ENCODE measurements at regions not wholly inside any gene's neighbourhood (a gene's known extent, or its start where the extent isn't known, plus 50 kb on each side); places are given as distances from the start of the nearest gene placed in this dataset.

- Histone ChIP-seq H3K9me3 (ENCODE audit: insufficient read depth, low read depth, low read length) (no peaks in the 10 kb centered on the region), H3K14ac (ENCODE audit: low read length) (no peak overlapping the region)
- WGBS (ENCODE audit: extremely low coverage, insufficient coverage, insufficient read length) = no CpG with 5 or more reads among the region's 2 CpGs
These were observed 877.2 kb upstream of the PCDH20 start for GRCh38 chr13:62292714-62293480.

DNA sequence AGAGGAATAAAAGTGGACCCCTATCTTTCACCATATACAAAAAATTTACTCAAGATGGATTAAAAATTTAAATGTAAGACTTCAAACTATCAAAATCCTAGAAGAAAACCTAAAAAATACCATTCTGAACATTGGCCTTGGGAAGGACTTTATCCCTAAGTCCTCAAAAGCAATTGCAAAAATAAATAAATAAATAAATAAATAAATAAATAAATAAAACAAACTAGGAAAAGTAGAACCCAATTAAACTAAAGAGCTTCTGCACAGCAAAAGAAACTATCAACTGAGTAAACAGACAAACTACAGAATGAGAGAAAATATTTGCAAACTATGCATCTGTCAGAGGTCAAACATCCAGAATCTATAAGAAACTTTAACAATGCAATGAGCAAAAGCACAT, 874.9 kb upstream of the PCDH20 start:
- Histone ChIP-seq H2AFZ (ENCODE audit: insufficient read depth, low read length, poor library complexity) (no peak overlapping the region), H3K4ac (ENCODE audit: low read depth, low read length) (no peak overlapping the region), H3K9me3 (ENCODE audit: insufficient read depth, low read depth, low read length) (no peaks in the 10 kb centered on the region), H2BK120ac (ENCODE audit: insufficient read depth, low read length, poor library complexity) (no peak overlapping the region), H3K79me2 (ENCODE audit: control insufficient read depth, insufficient read depth, low read length, poor library complexity) (no peaks in the 10 kb centered on the region), H3K79me1 (ENCODE audit: low read length) (no peaks in the 10 kb centered on the region), H3K18ac (ENCODE audit: low read length) (no peak overlapping the region), H3K9ac (ENCODE audit: low read length) (no peak overlapping the region), H3K4me1 (ENCODE audit: control insufficient read depth in 1 of 2, insufficient read depth in 2 of 2, low read length in 2 of 2) (no peaks in the 10 kb centered on the region), H3K23ac (ENCODE audit: low read length) (no peak overlapping the region), H2AK5ac (ENCODE audit: low read length) (no peak overlapping the region), H2BK12ac (ENCODE audit: low read length) (no peak overlapping the region), H3K4me3 (ENCODE audit: low read depth, low read length) (no peak overlapping the region), H2BK5ac (ENCODE audit: low read depth, low read length, poor library complexity) (no peak overlapping the region), H3K36me3 (ENCODE audit: control insufficient read depth in 1 of 2, insufficient read depth in 2 of 2, low read length in 2 of 2) (no peaks in the 10 kb centered on the region), H3K27ac (ENCODE audit: low read depth, low read length) (no peak overlapping the region), H4K8ac (ENCODE audit: low read depth, low read length) (no peak overlapping the region), H4K91ac (ENCODE audit: low read depth, low read length) (no peak overlapping the region), H3K4me2 (ENCODE audit: low read length) (no peak overlapping the region), H3K27me3 (ENCODE audit: insufficient read depth, low read length) (no peaks in the 10 kb centered on the region), H4K12ac (ENCODE audit: low read depth, low read length) (no peak overlapping the region), H3K14ac (ENCODE audit: low read length) (no peak overlapping the region)
- no peak for DNase-seq

More at GRCh38 chr13:62292714-62293480, 877.2 kb upstream of the PCDH20 start:
- H3K4me3 ChIP-seq (ENCODE audit: low read depth, low read length) = no peak overlapping the region
- no peaks in the 10 kb centered on the region for H3K4me1 ChIP-seq (ENCODE audit: control insufficient read depth in 1 of 2, insufficient read depth in 2 of 2, low read length in 2 of 2)
- H4K91ac ChIP-seq (ENCODE audit: low read depth, low read length) = no peak overlapping the region
- no peaks in the 10 kb centered on the region for H3K79me2 ChIP-seq (ENCODE audit: control insufficient read depth, insufficient read depth, low read length, poor library complexity)
- H4K12ac ChIP-seq (ENCODE audit: low read depth, low read length) = no peak overlapping the region
- H3K9ac ChIP-seq (ENCODE audit: low read length) = no peak overlapping the region
- no peak overlapping the region for H3K4me2 ChIP-seq (ENCODE audit: low read length)
- DNase-seq = peak in 1 of 2 donors; percentile 16
- no peak overlapping the region for H4K8ac ChIP-seq (ENCODE audit: low read depth, low read length)
- no peaks in the 10 kb centered on the region for H3K36me3 ChIP-seq (ENCODE audit: control insufficient read depth in 1 of 2, insufficient read depth in 2 of 2, low read length in 2 of 2)
- H3K27ac ChIP-seq (ENCODE audit: low read depth, low read length) = no peak overlapping the region
- no peak overlapping the region for H3K18ac ChIP-seq (ENCODE audit: low read length)
- no peak overlapping the region for H2BK120ac ChIP-seq (ENCODE audit: insufficient read depth, low read length, poor library complexity)
- H3K23ac ChIP-seq (ENCODE audit: low read length) = no peak overlapping the region
- H2BK12ac ChIP-seq (ENCODE audit: low read length) = no peak overlapping the region
- no peak overlapping the region for H3K4ac ChIP-seq (ENCODE audit: low read depth, low read length)
- no peaks in the 10 kb centered on the region for H3K27me3 ChIP-seq (ENCODE audit: insufficient read depth, low read length)
- no peak overlapping the region for H2AK5ac ChIP-seq (ENCODE audit: low read length)
- no peaks in the 10 kb centered on the region for H3K79me1 ChIP-seq (ENCODE audit: low read length)
- no peak overlapping the region for H2AFZ ChIP-seq (ENCODE audit: insufficient read depth, low read length, poor library complexity)
- H2BK5ac ChIP-seq (ENCODE audit: low read depth, low read length, poor library complexity) = no peak overlapping the region

DNA sequence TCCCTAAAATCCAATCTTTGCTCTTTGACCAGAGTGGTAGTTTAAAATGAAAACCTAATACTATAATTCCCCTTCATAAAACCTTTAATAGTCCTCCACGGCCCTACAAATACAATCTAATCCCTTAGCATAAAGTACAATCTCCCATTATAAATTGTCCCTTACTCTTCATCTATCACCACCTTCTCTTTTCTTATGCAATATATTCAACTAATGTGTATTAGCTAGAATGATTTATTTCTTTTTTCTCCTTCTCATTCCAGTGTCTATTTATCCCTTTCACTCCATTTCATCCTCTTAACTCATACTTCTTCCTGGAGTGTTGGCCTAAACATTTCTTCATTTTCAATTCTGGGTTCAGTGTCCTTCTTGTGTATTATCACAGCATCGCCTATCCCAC, 872.1 kb upstream of the PCDH20 start:
- Histone ChIP-seq H3K23ac (ENCODE audit: low read length) (no peak overlapping the region), H3K79me1 (ENCODE audit: low read length) (no peaks in the 10 kb centered on the region), H2AK5ac (ENCODE audit: low read length) (no peak overlapping the region), H3K36me3 (ENCODE audit: control insufficient read depth in 1 of 2, insufficient read depth in 2 of 2, low read length in 2 of 2) (no peaks in the 10 kb centered on the region), H3K27ac (ENCODE audit: low read depth, low read length) (no peak overlapping the region), H3K14ac (ENCODE audit: low read length) (no peak overlapping the region), H2BK120ac (ENCODE audit: insufficient read depth, low read length, poor library complexity) (no peak overlapping the region), H2BK5ac (ENCODE audit: low read depth, low read length, poor library complexity) (no peak overlapping the region), H4K12ac (ENCODE audit: low read depth, low read length) (no peak overlapping the region), H3K27me3 (ENCODE audit: insufficient read depth, low read length) (no peaks in the 10 kb centered on the region), H3K79me2 (ENCODE audit: control insufficient read depth, insufficient read depth, low read length, poor library complexity) (no peaks in the 10 kb centered on the region), H3K4me1 (ENCODE audit: control insufficient read depth in 1 of 2, insufficient read depth in 2 of 2, low read length in 2 of 2) (no peaks in the 10 kb centered on the region), H4K8ac (ENCODE audit: low read depth, low read length) (no peak overlapping the region), H3K4me3 (ENCODE audit: low read depth, low read length) (no peak overlapping the region), H4K91ac (ENCODE audit: low read depth, low read length) (no peak overlapping the region), H3K4me2 (ENCODE audit: low read length) (no peak overlapping the region), H3K9ac (ENCODE audit: low read length) (no peak overlapping the region), H3K4ac (ENCODE audit: low read depth, low read length) (no peak overlapping the region), H2AFZ (ENCODE audit: insufficient read depth, low read length, poor library complexity) (no peak overlapping the region), H2BK12ac (ENCODE audit: low read length) (no peak overlapping the region), H3K9me3 (ENCODE audit: insufficient read depth, low read depth, low read length) (no peaks in the 10 kb centered on the region), H3K18ac (ENCODE audit: low read length) (no peak overlapping the region)
- no peak for DNase-seq
- no CpG with 5 or more reads among the region's 2 CpGs for WGBS (ENCODE audit: extremely low coverage, insufficient coverage, insufficient read length)

- H2AK5ac ChIP-seq (ENCODE audit: low read length) = no peak overlapping the region
- no CpG with 5 or more reads among the region's 1 CpG for WGBS (ENCODE audit: extremely low coverage, insufficient coverage, insufficient read length)
These were observed 864.9 kb upstream of the PCDH20 start for GRCh38 chr13:62280590-62280989.

More at GRCh38 chr13:62280590-62280989, 864.9 kb upstream of the PCDH20 start:
- H2AFZ ChIP-seq (ENCODE audit: insufficient read depth, low read length, poor library complexity) = no peak overlapping the region
- no peak overlapping the region for H4K8ac ChIP-seq (ENCODE audit: low read depth, low read length)
- no peaks in the 10 kb centered on the region for H3K9me3 ChIP-seq (ENCODE audit: insufficient read depth, low read depth, low read length)
- H2BK12ac ChIP-seq (ENCODE audit: low read length) = no peak overlapping the region
- H4K12ac ChIP-seq (ENCODE audit: low read depth, low read length) = no peak overlapping the region
- no peak for DNase-seq
- no peak overlapping the region for H3K4me2 ChIP-seq (ENCODE audit: low read length)
- H3K79me1 ChIP-seq (ENCODE audit: low read length) = no peaks in the 10 kb centered on the region
- no peak overlapping the region for H3K27ac ChIP-seq (ENCODE audit: low read depth, low read length)
- H3K4ac ChIP-seq (ENCODE audit: low read depth, low read length) = no peak overlapping the region
- no peaks in the 10 kb centered on the region for H3K27me3 ChIP-seq (ENCODE audit: insufficient read depth, low read length)
- H2BK120ac ChIP-seq (ENCODE audit: insufficient read depth, low read length, poor library complexity) = no peak overlapping the region
- no peak overlapping the region for H3K4me3 ChIP-seq (ENCODE audit: low read depth, low read length)
- H3K4me1 ChIP-seq (ENCODE audit: control insufficient read depth in 1 of 2, insufficient read depth in 2 of 2, low read length in 2 of 2) = no peaks in the 10 kb centered on the region
- no peak overlapping the region for H3K9ac ChIP-seq (ENCODE audit: low read length)
- H4K91ac ChIP-seq (ENCODE audit: low read depth, low read length) = no peak overlapping the region
- H3K23ac ChIP-seq (ENCODE audit: low read length) = no peak overlapping the region
- H3K14ac ChIP-seq (ENCODE audit: low read length) = no peak overlapping the region
- H3K36me3 ChIP-seq (ENCODE audit: control insufficient read depth in 1 of 2, insufficient read depth in 2 of 2, low read length in 2 of 2) = no peaks in the 10 kb centered on the region
- H2BK5ac ChIP-seq (ENCODE audit: low read depth, low read length, poor library complexity) = no peak overlapping the region
- H3K18ac ChIP-seq (ENCODE audit: low read length) = no peak overlapping the region
- H3K79me2 ChIP-seq (ENCODE audit: control insufficient read depth, insufficient read depth, low read length, poor library complexity) = no peaks in the 10 kb centered on the region
